ENCODE measurements at regions not wholly inside any gene's neighbourhood (a gene's known extent, or its start where the extent isn't known, plus 50 kb on each side); places are given as distances from the start of the nearest gene placed in this dataset.

DNA sequence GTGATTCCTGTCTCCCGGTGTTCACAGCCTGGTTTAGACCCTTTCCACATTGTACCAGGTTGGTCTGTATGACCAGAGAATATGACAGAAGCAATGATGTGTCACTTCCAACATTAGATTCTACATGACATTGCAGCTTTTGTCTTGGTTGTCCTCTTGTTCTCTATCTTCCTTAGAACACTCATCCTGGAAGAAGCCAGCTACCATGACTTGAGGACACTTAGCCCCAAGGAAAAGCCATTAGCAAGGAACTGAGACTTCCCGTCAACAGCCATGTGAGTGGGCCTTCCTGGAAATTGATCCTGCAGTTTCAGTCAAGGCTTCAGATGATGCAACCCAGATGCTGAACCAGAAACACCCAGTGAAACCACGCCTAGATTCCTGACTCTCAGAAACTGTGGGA lies 143.3 kb downstream of the MREG start (continued):
- TF ChIP-seq, protein P1, sequence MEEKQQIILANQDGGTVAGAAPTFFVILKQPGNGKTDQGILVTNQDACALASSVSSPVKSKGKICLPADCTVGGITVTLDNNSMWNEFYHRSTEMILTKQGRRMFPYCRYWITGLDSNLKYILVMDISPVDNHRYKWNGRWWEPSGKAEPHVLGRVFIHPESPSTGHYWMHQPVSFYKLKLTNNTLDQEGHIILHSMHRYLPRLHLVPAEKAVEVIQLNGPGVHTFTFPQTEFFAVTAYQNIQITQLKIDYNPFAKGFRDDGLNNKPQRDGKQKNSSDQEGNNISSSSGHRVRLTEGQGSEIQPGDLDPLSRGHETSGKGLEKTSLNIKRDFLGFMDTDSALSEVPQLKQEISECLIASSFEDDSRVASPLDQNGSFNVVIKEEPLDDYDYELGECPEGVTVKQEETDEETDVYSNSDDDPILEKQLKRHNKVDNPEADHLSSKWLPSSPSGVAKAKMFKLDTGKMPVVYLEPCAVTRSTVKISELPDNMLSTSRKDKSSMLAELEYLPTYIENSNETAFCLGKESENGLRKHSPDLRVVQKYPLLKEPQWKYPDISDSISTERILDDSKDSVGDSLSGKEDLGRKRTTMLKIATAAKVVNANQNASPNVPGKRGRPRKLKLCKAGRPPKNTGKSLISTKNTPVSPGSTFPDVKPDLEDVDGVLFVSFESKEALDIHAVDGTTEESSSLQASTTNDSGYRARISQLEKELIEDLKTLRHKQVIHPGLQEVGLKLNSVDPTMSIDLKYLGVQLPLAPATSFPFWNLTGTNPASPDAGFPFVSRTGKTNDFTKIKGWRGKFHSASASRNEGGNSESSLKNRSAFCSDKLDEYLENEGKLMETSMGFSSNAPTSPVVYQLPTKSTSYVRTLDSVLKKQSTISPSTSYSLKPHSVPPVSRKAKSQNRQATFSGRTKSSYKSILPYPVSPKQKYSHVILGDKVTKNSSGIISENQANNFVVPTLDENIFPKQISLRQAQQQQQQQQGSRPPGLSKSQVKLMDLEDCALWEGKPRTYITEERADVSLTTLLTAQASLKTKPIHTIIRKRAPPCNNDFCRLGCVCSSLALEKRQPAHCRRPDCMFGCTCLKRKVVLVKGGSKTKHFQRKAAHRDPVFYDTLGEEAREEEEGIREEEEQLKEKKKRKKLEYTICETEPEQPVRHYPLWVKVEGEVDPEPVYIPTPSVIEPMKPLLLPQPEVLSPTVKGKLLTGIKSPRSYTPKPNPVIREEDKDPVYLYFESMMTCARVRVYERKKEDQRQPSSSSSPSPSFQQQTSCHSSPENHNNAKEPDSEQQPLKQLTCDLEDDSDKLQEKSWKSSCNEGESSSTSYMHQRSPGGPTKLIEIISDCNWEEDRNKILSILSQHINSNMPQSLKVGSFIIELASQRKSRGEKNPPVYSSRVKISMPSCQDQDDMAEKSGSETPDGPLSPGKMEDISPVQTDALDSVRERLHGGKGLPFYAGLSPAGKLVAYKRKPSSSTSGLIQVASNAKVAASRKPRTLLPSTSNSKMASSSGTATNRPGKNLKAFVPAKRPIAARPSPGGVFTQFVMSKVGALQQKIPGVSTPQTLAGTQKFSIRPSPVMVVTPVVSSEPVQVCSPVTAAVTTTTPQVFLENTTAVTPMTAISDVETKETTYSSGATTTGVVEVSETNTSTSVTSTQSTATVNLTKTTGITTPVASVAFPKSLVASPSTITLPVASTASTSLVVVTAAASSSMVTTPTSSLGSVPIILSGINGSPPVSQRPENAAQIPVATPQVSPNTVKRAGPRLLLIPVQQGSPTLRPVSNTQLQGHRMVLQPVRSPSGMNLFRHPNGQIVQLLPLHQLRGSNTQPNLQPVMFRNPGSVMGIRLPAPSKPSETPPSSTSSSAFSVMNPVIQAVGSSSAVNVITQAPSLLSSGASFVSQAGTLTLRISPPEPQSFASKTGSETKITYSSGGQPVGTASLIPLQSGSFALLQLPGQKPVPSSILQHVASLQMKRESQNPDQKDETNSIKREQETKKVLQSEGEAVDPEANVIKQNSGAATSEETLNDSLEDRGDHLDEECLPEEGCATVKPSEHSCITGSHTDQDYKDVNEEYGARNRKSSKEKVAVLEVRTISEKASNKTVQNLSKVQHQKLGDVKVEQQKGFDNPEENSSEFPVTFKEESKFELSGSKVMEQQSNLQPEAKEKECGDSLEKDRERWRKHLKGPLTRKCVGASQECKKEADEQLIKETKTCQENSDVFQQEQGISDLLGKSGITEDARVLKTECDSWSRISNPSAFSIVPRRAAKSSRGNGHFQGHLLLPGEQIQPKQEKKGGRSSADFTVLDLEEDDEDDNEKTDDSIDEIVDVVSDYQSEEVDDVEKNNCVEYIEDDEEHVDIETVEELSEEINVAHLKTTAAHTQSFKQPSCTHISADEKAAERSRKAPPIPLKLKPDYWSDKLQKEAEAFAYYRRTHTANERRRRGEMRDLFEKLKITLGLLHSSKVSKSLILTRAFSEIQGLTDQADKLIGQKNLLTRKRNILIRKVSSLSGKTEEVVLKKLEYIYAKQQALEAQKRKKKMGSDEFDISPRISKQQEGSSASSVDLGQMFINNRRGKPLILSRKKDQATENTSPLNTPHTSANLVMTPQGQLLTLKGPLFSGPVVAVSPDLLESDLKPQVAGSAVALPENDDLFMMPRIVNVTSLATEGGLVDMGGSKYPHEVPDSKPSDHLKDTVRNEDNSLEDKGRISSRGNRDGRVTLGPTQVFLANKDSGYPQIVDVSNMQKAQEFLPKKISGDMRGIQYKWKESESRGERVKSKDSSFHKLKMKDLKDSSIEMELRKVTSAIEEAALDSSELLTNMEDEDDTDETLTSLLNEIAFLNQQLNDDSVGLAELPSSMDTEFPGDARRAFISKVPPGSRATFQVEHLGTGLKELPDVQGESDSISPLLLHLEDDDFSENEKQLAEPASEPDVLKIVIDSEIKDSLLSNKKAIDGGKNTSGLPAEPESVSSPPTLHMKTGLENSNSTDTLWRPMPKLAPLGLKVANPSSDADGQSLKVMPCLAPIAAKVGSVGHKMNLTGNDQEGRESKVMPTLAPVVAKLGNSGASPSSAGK (IDR thresholded peaks at IDR 0.05): peak; percentile 93
- TF ChIP-seq, protein P2, sequence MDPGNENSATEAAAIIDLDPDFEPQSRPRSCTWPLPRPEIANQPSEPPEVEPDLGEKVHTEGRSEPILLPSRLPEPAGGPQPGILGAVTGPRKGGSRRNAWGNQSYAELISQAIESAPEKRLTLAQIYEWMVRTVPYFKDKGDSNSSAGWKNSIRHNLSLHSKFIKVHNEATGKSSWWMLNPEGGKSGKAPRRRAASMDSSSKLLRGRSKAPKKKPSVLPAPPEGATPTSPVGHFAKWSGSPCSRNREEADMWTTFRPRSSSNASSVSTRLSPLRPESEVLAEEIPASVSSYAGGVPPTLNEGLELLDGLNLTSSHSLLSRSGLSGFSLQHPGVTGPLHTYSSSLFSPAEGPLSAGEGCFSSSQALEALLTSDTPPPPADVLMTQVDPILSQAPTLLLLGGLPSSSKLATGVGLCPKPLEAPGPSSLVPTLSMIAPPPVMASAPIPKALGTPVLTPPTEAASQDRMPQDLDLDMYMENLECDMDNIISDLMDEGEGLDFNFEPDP (CRISPR knock-in tag; IDR thresholded peaks at IDR 0.05): no peak
- TF ChIP-seq, protein P3, sequence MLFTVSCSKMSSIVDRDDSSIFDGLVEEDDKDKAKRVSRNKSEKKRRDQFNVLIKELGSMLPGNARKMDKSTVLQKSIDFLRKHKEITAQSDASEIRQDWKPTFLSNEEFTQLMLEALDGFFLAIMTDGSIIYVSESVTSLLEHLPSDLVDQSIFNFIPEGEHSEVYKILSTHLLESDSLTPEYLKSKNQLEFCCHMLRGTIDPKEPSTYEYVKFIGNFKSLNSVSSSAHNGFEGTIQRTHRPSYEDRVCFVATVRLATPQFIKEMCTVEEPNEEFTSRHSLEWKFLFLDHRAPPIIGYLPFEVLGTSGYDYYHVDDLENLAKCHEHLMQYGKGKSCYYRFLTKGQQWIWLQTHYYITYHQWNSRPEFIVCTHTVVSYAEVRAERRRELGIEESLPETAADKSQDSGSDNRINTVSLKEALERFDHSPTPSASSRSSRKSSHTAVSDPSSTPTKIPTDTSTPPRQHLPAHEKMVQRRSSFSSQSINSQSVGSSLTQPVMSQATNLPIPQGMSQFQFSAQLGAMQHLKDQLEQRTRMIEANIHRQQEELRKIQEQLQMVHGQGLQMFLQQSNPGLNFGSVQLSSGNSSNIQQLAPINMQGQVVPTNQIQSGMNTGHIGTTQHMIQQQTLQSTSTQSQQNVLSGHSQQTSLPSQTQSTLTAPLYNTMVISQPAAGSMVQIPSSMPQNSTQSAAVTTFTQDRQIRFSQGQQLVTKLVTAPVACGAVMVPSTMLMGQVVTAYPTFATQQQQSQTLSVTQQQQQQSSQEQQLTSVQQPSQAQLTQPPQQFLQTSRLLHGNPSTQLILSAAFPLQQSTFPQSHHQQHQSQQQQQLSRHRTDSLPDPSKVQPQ (CRISPR knock-in tag; IDR thresholded peaks at IDR 0.05; ENCODE audit: borderline replicate concordance): 0 out of 2 replicates have a peak, but pooled peaks have one; percentile 36
- TF ChIP-seq ZNF41 (CRISPR knock-in tag; conservative IDR thresholded peaks at IDR 0.05): peak; percentile 57
- TF ChIP-seq NR4A1 (CRISPR knock-in tag; IDR thresholded peaks at IDR 0.05): no peak
- TF ChIP-seq NR4A1 (tag; IDR thresholded peaks at IDR 0.05): peak; percentile 96
- peak; percentile 69; the same call in 1 of the 2 replicates for TF ChIP-seq ATF7 (IDR thresholded peaks at IDR 0.05)
- TF ChIP-seq, protein P4, sequence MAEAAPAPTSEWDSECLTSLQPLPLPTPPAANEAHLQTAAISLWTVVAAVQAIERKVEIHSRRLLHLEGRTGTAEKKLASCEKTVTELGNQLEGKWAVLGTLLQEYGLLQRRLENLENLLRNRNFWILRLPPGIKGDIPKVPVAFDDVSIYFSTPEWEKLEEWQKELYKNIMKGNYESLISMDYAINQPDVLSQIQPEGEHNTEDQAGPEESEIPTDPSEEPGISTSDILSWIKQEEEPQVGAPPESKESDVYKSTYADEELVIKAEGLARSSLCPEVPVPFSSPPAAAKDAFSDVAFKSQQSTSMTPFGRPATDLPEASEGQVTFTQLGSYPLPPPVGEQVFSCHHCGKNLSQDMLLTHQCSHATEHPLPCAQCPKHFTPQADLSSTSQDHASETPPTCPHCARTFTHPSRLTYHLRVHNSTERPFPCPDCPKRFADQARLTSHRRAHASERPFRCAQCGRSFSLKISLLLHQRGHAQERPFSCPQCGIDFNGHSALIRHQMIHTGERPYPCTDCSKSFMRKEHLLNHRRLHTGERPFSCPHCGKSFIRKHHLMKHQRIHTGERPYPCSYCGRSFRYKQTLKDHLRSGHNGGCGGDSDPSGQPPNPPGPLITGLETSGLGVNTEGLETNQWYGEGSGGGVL (CRISPR knock-in tag; IDR thresholded peaks at IDR 0.05): 0 out of 2 replicates have a peak, but pooled peaks have one; percentile 4
- TF ChIP-seq KDM5B (IDR thresholded peaks at IDR 0.05; ENCODE audit: insufficient replicate concordance, low read depth, low read length): no peak
- no peak for TF ChIP-seq SP1 (CRISPR knock-in tag; IDR thresholded peaks at IDR 0.05)
- no peak for TF ChIP-seq RUNX1 (IDR thresholded peaks at IDR 0.05; ENCODE audit: low read depth)
